Vagina (tissue), 2 donors: ENCODE measurements at regions not wholly inside any gene's neighbourhood (a gene's known extent, or its start where the extent isn't known, plus 50 kb on each side); places are given as distances from the start of the nearest gene placed in this dataset.

Experiments used
- CTCF ChIP-seq, 3 experiments: fragments of 450-650 bp in 2 of 3; fragments of 200-600 bp in 1 of 3; sonication (generic) in 1 of 3; IDR thresholded peaks; one replicate each; pipeline ENCODE4 v1.5.1; 2017 to 2019; ENCODE audit warnings: antibody characterized with exemption in 3 of 3, mild to moderate bottlenecking in 2 of 3, moderate library complexity in 2 of 3
- POLR2A ChIP-seq, 2 donors: fragments of 450-650 bp; IDR thresholded peaks; one replicate each; pipeline ENCODE4 v1.6.1; 2017; ENCODE audit warnings: antibody characterized with exemption in 2 of 2, mild to moderate bottlenecking in 2 of 2, moderate library complexity in 2 of 2

GRCh38 chr7:68556537-68556936 lies 1041.7 kb upstream of the AUTS2 start:
- no peak for TF ChIP-seq CTCF (IDR thresholded peaks at IDR 0.05)
- TF ChIP-seq POLR2A (IDR thresholded peaks at IDR 0.05), result no peak
